ENCODE measurements at regions not wholly inside any gene's neighbourhood (a gene's known extent, or its start where the extent isn't known, plus 50 kb on each side); places are given as distances from the start of the nearest gene placed in this dataset.

GRCh38 chr2:67645280-67646138, 248.4 kb downstream of the ETAA1 start:
- ChIA-PET CTCF (no interaction called here), POLR2A (ENCODE audit: low non-redundant PET) (interaction anchor here (0.7 kb wide), 1 partner anchor 1180 kb away, joined by 4 read pairs; no protein-coding TSS in a partner anchor)
- intact Hi-C loops (cut with micrococcal nuclease; ENCODE audit: unreplicated experiment): no loop called here
- no TSS peak for BruUV-seq (replicated peaks)
- TF ChIP-seq, protein P1, sequence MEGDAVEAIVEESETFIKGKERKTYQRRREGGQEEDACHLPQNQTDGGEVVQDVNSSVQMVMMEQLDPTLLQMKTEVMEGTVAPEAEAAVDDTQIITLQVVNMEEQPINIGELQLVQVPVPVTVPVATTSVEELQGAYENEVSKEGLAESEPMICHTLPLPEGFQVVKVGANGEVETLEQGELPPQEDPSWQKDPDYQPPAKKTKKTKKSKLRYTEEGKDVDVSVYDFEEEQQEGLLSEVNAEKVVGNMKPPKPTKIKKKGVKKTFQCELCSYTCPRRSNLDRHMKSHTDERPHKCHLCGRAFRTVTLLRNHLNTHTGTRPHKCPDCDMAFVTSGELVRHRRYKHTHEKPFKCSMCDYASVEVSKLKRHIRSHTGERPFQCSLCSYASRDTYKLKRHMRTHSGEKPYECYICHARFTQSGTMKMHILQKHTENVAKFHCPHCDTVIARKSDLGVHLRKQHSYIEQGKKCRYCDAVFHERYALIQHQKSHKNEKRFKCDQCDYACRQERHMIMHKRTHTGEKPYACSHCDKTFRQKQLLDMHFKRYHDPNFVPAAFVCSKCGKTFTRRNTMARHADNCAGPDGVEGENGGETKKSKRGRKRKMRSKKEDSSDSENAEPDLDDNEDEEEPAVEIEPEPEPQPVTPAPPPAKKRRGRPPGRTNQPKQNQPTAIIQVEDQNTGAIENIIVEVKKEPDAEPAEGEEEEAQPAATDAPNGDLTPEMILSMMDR (conservative IDR thresholded peaks at IDR 0.05; ENCODE audit: low read depth, low read length): no peak
- no peak for TF ChIP-seq EZH2 (IDR thresholded peaks at IDR 0.05; ENCODE audit: borderline replicate concordance, low read depth, low read length, poor library complexity, severe bottlenecking)
- no peaks in the 10 kb centered on the region for H3K9me3 ChIP-seq (ENCODE audit: low read depth, low read length, poor library complexity, severe bottlenecking)
- no peak for DNase-seq (ENCODE audit: low spot score)
- peaks cover 14% of the 10 kb centered on the region for H3K4me1 ChIP-seq (ENCODE audit: insufficient read depth, low read length, poor library complexity, severe bottlenecking)
- no peak overlapping the region for H3K4me3 ChIP-seq (ENCODE audit: low read depth, low read length, poor library complexity, severe bottlenecking)
- H3K27me3 ChIP-seq (replicated peaks; ENCODE audit: insufficient read depth, low read depth, low read length, poor library complexity): no peaks in the 10 kb centered on the region
- H3K36me3 ChIP-seq (ENCODE audit: insufficient read depth, low read length, poor library complexity, severe bottlenecking): no peaks in the 10 kb centered on the region
- no peak overlapping the region for H3K27ac ChIP-seq (ENCODE audit: low read depth, low read length, poor library complexity, severe bottlenecking)

DNA sequence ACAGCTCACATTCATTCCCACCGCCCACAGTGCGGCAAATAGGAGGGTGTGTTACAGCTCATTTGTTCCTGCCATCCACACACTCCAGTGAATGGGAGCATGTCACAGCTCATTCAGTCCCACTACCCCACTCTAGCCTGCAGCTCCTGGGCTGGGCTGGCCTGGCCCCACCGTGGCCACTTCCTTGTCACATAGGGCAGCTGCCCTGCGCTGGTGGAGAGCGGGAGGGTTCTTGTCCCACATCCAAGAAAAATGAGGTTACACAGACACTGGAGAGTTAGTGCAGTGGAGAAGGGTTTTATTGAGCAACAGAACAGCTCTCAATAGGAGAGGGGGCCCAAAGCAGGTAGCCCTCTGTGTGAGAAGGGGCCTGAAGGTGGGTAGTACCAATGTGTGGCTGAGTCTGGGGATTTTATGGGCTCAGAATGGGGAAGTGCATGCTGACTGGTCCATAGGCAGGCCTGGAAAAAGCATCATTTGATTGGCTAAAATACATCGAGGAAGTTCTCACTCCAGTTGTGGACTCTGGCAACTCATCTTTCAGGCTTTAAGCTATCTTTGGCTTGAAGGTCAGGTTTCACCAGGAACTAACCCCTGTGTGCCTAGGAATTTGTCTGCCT, 249.7 kb downstream of the ETAA1 start:
- Histone ChIP-seq H3K27me3 (replicated peaks; ENCODE audit: insufficient read depth, low read depth, low read length, poor library complexity) (no peaks in the 10 kb centered on the region), H3K27ac (ENCODE audit: low read depth, low read length, poor library complexity, severe bottlenecking) (no peak overlapping the region), H3K4me1 (ENCODE audit: insufficient read depth, low read length, poor library complexity, severe bottlenecking) (peaks cover 25% of the 10 kb centered on the region), H3K36me3 (ENCODE audit: insufficient read depth, low read length, poor library complexity, severe bottlenecking) (no peaks in the 10 kb centered on the region), H3K4me3 (ENCODE audit: low read depth, low read length, poor library complexity, severe bottlenecking) (no peak overlapping the region), H3K9me3 (ENCODE audit: low read depth, low read length, poor library complexity, severe bottlenecking) (no peaks in the 10 kb centered on the region)
- intact Hi-C loops (cut with micrococcal nuclease; ENCODE audit: unreplicated experiment): no loop called here
- no TSS peak for BruUV-seq (replicated peaks)
- CTCF ChIA-PET: no interaction called here
- DNase-seq (ENCODE audit: low spot score): no peak
- POLR2A ChIA-PET (ENCODE audit: low non-redundant PET): no interaction called here
- TF ChIP-seq, protein P1 (conservative IDR thresholded peaks at IDR 0.05; ENCODE audit: low read depth, low read length): no peak
- TF ChIP-seq EZH2 (IDR thresholded peaks at IDR 0.05; ENCODE audit: borderline replicate concordance, low read depth, low read length, poor library complexity, severe bottlenecking): no peak

GRCh38 chr2:67649331-67650261, 252.5 kb downstream of the ETAA1 start:
- no peaks in the 10 kb centered on the region for H3K36me3 ChIP-seq (ENCODE audit: insufficient read depth, low read length, poor library complexity, severe bottlenecking)
- no peaks in the 10 kb centered on the region for H3K27me3 ChIP-seq (replicated peaks; ENCODE audit: insufficient read depth, low read depth, low read length, poor library complexity)
- TF ChIP-seq EZH2 (IDR thresholded peaks at IDR 0.05; ENCODE audit: borderline replicate concordance, low read depth, low read length, poor library complexity, severe bottlenecking): no peak
- TF ChIP-seq, protein P1 (conservative IDR thresholded peaks at IDR 0.05; ENCODE audit: low read depth, low read length): no peak
- peak overlapping the region; percentile 70 for H3K27ac ChIP-seq (ENCODE audit: low read depth, low read length, poor library complexity, severe bottlenecking)
- H3K4me3 ChIP-seq (ENCODE audit: low read depth, low read length, poor library complexity, severe bottlenecking): no peak overlapping the region
- no peaks in the 10 kb centered on the region for H3K9me3 ChIP-seq (ENCODE audit: low read depth, low read length, poor library complexity, severe bottlenecking)
- BruUV-seq (replicated peaks): no TSS peak
- ChIA-PET CTCF (interaction anchor here (0.6 to 1.7 kb wide), 3 partner anchors 41 to 414 kb away, joined by 3 to 11 read pairs (median 4); no protein-coding TSS in a partner anchor), POLR2A (ENCODE audit: low non-redundant PET) (interaction anchor here (0.6 kb wide), 1 partner anchor 18 kb away, joined by 4 read pairs; no protein-coding TSS in a partner anchor)
- peaks cover 26% of the 10 kb centered on the region for H3K4me1 ChIP-seq (ENCODE audit: insufficient read depth, low read length, poor library complexity, severe bottlenecking)
- intact Hi-C loops (cut with micrococcal nuclease; ENCODE audit: unreplicated experiment): loop anchor here (2.0 to 10.0 kb wide), 7 partner anchors 173 to 1215 kb away; partner anchors contain the start of gene MEIS1
- peak; percentile 53 for DNase-seq (ENCODE audit: low spot score)
